ENCODE measurements at regions not wholly inside any gene's neighbourhood (a gene's known extent, or its start where the extent isn't known, plus 50 kb on each side); places are given as distances from the start of the nearest gene placed in this dataset.
"Not testable (repeated sequence)": the region's sequence is repeated elsewhere in the genome, so short reads cannot be mapped to it uniquely, and the experiment has no call there.

DNA sequence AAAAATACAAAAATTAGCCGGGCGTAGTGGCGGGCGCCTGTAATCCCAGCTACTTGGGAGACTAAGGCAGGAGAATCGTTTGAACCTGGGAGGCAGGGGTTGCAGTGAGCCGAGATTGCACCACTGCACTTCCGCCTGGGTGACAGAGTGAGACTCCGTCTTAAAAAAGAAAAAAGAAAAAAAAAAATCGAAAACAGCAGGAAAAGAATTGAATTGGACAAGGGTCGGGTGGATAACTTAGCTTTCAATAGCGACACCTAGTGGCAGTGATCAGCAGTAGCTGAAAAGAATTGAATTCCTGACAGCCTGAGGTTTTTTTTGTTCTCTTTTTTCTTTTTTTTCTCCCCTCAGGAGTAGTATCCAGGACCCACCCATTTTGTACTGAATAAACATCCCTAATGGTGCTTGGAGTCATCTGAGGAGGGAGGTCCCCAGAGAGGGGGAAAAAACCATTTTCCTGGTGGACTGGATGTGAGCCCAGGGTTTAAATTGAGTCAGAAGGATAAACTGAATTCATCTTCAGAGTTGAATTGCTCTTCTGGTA, 55.1 kb downstream of the CYCS start:
- FAIRE-seq (no peak), DNase-seq (ENCODE audit: low spot score) (peak; percentile 84)

GRCh38 chr7:25068502-25069213, 56.4 kb downstream of the CYCS start:
- FAIRE-seq (peak; percentile 32), DNase-seq (ENCODE audit: low spot score) (peak; percentile 12)

DNA sequence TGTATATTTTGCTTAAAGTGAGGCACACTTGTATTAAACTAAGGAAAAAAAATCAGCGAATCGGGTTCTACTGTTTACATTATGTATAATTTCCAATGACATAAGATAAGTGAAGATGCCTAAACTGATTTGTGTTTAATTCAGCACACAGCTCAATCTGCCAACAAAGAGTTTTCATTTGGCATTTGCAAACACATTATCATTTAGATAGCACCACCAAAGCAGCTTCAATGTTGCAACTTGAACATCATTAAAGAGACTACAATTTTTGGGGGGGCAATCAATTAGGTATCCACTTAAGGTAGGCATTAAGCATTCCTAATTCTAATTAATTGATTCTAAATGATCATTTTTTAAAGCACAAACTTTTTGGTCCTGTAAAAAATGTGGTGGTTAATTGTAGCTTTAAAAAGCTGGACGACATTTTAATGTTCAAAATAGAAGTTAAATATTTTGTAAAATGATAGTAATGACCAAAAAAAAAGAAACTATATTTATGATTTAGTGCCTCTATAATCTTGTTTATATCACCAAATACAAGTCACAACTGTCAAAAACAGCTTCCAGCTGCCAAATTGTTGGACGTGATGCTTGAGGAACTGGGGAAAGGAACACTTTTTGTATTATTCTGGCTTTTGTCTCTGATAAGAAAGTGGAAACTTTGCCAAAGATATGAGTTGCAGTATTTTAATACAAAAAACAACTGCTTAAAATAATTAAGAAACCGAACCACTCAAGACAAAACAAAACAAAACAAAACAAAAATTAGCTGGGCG, 57.1 kb downstream of the CYCS start:
- no peak for FAIRE-seq

GRCh38 chr7:25066253-25066652, 58.8 kb downstream of the CYCS start:
- DNase-seq (ENCODE audit: low spot score) (no peak), FAIRE-seq (no peak)

More for the DNA sequence above, 57.1 kb downstream of the CYCS start:
- DNase-seq (ENCODE audit: low spot score) = no peak

- no peak for FAIRE-seq
- no peak for DNase-seq (ENCODE audit: low spot score)
Measured at GRCh38 chr7:25062380-25062779, 62.7 kb downstream of the CYCS start.

GRCh38 chr7:25060487-25061055, 64.5 kb downstream of the CYCS start:
- DNase-seq (ENCODE audit: low spot score) (no peak), FAIRE-seq (no peak)

GRCh38 chr7:25059576-25059975, 65.5 kb downstream of the CYCS start:
- FAIRE-seq (no peak), DNase-seq (ENCODE audit: low spot score) (no peak)

- DNase-seq (ENCODE audit: low spot score) (no peak), FAIRE-seq (no peak)
Measured at GRCh38 chr7:25056368-25056767, 68.7 kb downstream of the CYCS start.

DNA sequence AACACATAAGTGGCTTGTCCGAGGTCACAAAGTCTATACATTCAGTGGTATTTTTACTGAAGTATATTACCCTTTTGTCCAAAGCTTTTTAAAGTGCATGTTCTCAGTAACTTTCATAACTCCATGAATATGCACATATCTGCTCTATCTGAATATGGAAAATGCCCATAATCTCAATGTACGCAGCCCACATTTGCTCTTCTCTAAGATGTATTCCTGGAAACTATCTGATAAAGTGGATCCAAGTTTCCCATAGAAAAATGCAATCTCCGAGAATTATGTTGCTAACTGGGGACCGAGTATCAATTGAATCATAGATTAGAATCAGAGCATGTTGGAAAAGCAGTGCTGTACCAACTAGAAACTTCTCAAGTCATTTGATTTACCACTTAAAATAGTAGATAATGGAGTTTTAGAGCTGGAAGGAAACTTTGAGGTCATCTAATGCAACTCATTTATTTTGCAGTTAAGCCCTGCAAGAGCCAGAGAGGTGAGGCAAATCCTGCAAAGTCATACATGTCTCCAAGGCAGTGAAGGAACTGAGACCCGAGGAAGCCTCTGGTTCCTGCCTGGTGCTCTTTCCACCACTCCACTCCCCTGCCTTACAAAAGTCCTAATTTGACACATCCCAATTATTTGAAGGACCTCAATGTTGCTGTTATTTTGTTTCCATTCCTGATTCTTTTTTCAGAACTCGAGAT, 69.4 kb downstream of the CYCS start:
- no peak for DNase-seq (ENCODE audit: low spot score)
- FAIRE-seq = no peak

DNA sequence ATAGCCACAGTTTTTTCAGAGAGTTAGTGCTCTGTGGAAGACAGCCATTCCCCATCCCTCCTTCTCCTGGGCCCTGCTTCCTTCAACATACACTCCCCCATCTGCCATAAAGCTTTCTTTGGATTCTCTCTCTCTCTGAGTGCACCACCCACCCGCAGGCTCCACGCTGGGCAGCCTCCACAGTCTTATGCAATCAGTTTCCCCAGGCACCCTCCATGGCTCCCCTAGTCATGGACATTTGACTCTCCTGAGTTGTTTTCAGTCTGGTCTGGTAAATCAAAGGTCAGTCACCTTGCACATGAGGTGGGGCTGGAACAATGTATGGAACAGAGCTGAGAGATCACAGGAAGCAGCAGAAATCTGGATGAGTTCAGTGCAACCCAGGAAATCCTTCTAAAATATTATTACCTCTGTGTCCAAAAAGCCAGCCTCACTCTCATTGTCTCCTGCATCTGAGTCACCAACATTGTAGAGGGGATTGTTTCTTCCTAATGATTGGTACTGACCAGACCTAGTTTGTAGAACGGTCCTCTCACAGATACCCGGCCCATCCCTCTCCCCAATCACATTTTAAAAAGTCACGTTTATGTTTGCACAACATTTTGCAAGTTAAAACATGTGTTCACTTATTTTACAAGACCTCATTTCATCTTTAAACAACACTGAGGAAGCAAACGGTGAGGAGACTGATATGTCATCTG, 70.1 kb downstream of the CYCS start:
- FAIRE-seq = no peak
- no peak for DNase-seq (ENCODE audit: low spot score)

GRCh38 chr7:25050223-25050622, 70.2 kb upstream of the OSBPL3 start:
- DNase-seq (ENCODE audit: low spot score) (no peak), FAIRE-seq (no peak)

DNA sequence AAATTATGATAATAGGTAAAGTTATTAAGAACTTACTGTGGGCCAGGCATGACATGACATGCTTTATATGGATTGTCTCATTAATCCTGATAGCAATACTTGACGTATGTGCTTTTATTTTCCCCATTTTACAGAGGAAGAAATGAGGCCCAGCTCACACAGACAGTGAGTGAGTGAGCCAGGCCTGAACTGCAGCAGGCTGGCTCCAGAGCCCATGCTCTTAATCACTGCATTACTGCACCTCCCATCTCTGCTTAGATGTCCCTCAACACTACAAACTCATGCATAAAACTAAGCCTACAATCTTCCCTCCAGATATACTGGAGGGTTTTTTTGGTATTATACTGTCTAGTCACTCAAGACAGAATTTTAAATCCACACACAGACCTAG, 68.5 kb upstream of the OSBPL3 start:
- FAIRE-seq (no peak), DNase-seq (ENCODE audit: low spot score) (no peak)

DNA sequence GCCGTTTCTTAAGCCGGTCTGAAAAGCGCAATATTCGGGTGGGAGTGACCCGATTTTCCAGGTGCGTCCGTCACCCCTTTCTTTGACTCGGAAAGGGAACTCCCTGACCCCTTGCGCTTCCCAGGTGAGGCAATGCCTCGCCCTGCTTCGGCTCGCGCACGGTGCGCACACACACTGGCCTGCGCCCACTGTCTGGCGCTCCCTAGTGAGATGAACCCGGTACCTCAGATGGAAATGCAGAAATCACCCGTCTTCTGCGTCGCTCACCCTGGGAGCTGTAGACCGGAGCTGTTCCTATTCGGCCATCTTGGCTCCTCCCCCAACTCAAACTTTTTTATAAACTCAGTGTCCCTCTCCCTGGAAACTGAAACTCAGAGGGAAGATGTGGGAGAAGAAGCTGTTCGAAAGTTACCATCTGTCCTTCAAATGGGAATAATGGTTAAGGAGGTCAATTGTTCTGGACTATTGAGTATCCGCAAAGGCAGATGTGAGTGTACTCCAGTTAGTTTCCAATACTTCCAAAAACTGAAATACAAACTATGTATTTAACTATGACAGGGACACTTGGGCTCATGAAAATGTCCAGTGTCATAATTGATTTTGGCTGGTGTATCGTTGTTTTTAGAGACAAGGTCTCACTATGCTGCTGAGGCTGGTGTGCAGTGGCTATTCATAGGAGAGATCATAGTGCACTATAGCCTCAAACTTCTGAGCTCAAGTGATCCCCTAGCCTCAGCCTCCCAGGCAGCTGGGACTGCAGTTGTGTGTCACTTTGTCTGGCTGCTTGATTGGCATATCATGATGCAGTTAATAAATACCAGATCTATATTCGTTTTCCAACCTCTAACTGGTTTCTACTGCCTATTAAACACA, 67.8 kb upstream of the OSBPL3 start:
- not testable (repeated sequence) for DNase-seq (ENCODE audit: low spot score); FAIRE-seq

GRCh38 chr7:25037325-25037724, 57.3 kb upstream of the OSBPL3 start:
- FAIRE-seq = peak; percentile 89
- no peak for DNase-seq (ENCODE audit: low spot score)

DNA sequence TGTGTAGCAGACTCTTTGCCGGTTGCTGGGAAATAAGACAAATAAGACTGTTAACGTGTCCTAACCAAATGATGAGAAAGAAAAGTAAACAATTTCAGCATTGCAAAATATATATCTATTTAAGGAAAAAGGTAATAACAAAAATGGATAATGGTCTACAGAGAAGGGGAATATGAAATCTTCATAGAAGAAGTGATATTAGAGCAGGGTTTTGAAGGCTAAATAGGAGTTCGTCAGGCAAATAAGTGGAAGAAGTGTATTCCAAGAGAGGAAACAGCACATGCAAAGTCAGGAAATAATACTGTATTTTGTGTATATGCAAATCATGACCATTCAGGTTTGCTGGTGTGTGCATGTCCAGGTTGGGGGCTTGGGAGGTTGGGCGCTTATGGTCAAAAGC, 55.3 kb upstream of the OSBPL3 start:
- FAIRE-seq = no peak

GRCh38 chr7:25034136-25034535, 54.2 kb upstream of the OSBPL3 start:
- DNase-seq (ENCODE audit: low spot score) (no peak), FAIRE-seq (no peak)

More for the DNA sequence above, 55.3 kb upstream of the OSBPL3 start:
- no peak for DNase-seq (ENCODE audit: low spot score)

GRCh38 chr7:25032774-25033743, 53.1 kb upstream of the OSBPL3 start:
- DNase-seq (ENCODE audit: low spot score) (peak; percentile 39), FAIRE-seq (peak; percentile 56)

DNA sequence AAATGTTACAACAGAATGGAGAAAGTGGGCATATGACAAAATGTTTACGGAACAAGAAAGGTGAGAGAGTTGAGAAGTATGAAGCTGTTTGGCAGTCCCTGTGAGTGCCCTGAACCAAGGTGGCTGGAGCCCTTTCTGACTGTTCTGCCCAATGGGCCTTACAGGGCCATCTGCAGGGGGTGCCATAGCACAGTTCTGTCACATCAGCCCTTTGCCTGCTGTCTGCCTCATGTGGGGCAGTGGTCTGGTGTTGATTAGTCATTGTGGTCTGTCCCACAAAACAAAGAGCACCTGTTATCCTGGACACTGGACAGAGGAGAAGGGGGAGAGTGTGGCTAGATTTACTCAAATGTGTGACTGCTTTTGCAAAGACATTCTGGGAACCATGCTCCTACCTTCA, 51.5 kb upstream of the OSBPL3 start:
- peak; percentile 50 for DNase-seq (ENCODE audit: low spot score)
- peak; percentile 80 for FAIRE-seq

GRCh38 chr7:25031007-25031406, 51.0 kb upstream of the OSBPL3 start:
- FAIRE-seq (no peak), DNase-seq (ENCODE audit: low spot score) (no peak)
